NCI-H446 (cell line): ENCODE measurements at regions not wholly inside any gene's neighbourhood (a gene's known extent, or its start where the extent isn't known, plus 50 kb on each side); places are given as distances from the start of the nearest gene placed in this dataset.
"Not testable (repeated sequence)": the region's sequence is repeated elsewhere in the genome, so short reads cannot be mapped to it uniquely, and the experiment has no call there.

Source experiments
- DNase-seq, 2 experiments: peaks; one replicate each; lab custom pipeline; 2025; lab: John Stamatoyannopoulos, UW

- DNase-seq: no peak
Observed at GRCh38 chr11:26898799-26899198, 95.1 kb upstream of the FIBIN start.

- DNase-seq: peak; percentile 24 to 62
Observed at GRCh38 chr11:26901162-26901561, 92.8 kb upstream of the FIBIN start.

GRCh38 chr11:26904132-26904531, 89.8 kb upstream of the FIBIN start:
- DNase-seq: no peak

- no peak for DNase-seq
Observed at GRCh38 chr11:26904801-26905200, 89.1 kb upstream of the FIBIN start.

- DNase-seq: peak in 1 of 2 experiments; percentile 25
Observed at GRCh38 chr11:26905368-26905767, 88.5 kb upstream of the FIBIN start.

GRCh38 chr11:26909515-26909914, 84.4 kb upstream of the FIBIN start:
- no peak for DNase-seq

- no peak for DNase-seq
Observed at GRCh38 chr11:26909991-26910591, 83.8 kb upstream of the FIBIN start.

GRCh38 chr11:26914968-26915367, 78.9 kb upstream of the FIBIN start:
- DNase-seq: no peak

- DNase-seq: no peak
Observed at GRCh38 chr11:26916805-26917204, 77.1 kb upstream of the FIBIN start.

GRCh38 chr11:26928582-26928981, 65.3 kb upstream of the FIBIN start:
- DNase-seq: no peak

- DNase-seq: no peak
Observed at GRCh38 chr11:26929806-26930517, 64.0 kb upstream of the FIBIN start.

- peak in 1 of 2 experiments; percentile 46 for DNase-seq
Observed at GRCh38 chr11:26930518-26931247, 63.2 kb upstream of the FIBIN start.

GRCh38 chr11:26931248-26931631, 62.7 kb upstream of the FIBIN start:
- peak; percentile 13 to 70 for DNase-seq

- no peak for DNase-seq
Observed at GRCh38 chr11:26931881-26932280, 62.0 kb upstream of the FIBIN start.

GRCh38 chr11:26936109-26936508, 57.8 kb upstream of the FIBIN start:
- no peak for DNase-seq

GRCh38 chr11:26937386-26937785, 56.5 kb upstream of the FIBIN start:
- DNase-seq: peak in 1 of 2 experiments; percentile 32

GRCh38 chr11:26940501-26940900, 53.4 kb upstream of the FIBIN start:
- DNase-seq: not testable (repeated sequence)

- no peak for DNase-seq
Observed at GRCh38 chr11:26942356-26942755, 51.6 kb upstream of the FIBIN start.

- DNase-seq: no peak
Observed at GRCh38 chr11:26943636-26944035, 50.3 kb upstream of the FIBIN start.
